VCaP (cell line): ENCODE measurements at regions not wholly inside any gene's neighbourhood (a gene's known extent, or its start where the extent isn't known, plus 50 kb on each side); places are given as distances from the start of the nearest gene placed in this dataset.

ENCODE experiments used
- H3K27ac ChIP-seq: fragments of 450-650 bp; 2 replicates; pipeline ENCODE4 v1.5.1; 2017
- TF ChIP-seq, protein P1 (sequence below): fragments of 450-650 bp; conservative IDR thresholded peaks from 2 replicates; pipeline ENCODE4 v1.5.1; 2017; ENCODE audit warnings: mild to moderate bottlenecking, moderate library complexity

DNA sequence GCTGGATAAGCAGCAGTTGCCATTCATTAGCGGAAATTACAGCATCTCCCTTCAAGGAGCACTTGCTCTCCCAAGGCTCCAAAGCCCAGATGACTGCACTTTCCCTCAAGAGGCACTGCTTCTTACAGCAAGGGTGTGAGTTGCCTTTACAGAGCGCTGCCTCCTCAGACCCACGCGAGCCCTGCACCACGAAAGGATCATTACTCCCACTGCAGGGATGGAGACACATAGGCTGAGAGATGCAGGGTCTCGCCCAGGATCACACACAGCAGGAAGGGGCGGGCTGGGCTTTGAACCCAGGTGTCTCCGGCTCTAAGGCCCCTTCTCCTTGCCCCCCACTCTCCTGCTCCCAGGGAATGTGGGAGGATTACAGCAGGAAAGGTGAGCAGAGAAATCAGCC lies 405.5 kb downstream of the MATN1 start:
- no peak overlapping the region for H3K27ac ChIP-seq
- TF ChIP-seq, protein P1, sequence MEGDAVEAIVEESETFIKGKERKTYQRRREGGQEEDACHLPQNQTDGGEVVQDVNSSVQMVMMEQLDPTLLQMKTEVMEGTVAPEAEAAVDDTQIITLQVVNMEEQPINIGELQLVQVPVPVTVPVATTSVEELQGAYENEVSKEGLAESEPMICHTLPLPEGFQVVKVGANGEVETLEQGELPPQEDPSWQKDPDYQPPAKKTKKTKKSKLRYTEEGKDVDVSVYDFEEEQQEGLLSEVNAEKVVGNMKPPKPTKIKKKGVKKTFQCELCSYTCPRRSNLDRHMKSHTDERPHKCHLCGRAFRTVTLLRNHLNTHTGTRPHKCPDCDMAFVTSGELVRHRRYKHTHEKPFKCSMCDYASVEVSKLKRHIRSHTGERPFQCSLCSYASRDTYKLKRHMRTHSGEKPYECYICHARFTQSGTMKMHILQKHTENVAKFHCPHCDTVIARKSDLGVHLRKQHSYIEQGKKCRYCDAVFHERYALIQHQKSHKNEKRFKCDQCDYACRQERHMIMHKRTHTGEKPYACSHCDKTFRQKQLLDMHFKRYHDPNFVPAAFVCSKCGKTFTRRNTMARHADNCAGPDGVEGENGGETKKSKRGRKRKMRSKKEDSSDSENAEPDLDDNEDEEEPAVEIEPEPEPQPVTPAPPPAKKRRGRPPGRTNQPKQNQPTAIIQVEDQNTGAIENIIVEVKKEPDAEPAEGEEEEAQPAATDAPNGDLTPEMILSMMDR: no peak

DNA sequence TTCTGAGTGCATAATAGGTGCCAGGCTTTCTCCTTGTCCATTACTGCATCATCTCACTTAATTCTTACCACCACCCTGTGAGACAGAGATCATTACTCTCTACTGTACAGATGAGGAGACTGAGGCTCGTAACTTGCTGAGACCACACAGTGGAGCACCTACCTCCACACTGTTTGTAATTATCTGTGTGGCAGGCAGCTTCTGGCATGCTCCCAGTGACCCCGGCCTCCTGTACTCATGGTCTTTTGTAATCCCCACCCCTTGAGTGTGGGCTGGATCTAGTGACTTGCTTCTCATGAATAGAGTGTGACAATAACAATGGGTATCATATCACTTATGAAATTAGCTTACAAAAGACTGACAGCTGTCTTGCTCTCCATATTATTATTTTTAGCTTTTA lies 407.3 kb downstream of the MATN1 start:
- TF ChIP-seq, protein P1: no peak
- no peak overlapping the region for H3K27ac ChIP-seq

DNA sequence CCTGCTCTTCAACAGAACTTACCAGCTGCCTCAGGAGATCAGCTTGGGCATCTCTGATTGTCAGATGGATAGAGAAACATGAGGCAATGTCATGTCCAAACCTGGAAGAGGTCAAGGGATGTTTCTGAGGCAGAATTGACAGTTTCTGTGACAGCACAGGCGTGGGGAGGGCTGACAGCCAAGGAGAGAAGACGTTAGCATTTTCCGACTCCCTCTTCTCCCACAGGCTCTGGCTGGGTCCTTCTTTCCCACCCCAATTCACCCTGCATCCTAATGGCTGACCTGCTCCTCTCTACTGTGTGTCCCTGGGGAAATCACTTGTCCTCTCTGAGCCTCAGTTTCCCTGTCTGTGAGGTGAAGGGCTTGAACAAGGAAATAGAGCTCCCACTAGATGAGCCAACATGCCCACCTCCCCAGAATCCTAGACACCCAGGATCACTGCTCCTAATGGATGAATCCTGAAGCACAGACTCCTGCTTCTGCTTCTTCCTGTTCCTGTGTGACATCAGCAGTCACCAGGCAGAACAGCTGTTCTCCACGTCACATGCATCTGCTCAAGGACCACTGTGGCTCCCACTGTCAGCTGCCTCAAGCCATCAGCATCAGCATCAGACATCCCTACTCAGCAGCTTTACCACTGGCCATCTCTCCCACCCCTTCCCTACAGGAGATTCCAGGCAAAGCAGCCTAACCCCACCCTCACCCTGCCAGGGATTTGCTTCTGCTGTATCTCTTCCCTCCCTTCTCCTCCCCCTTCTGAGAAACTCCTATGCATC lies 408.0 kb downstream of the MATN1 start:
- no peak overlapping the region for H3K27ac ChIP-seq
- TF ChIP-seq, protein P1: no peak

DNA sequence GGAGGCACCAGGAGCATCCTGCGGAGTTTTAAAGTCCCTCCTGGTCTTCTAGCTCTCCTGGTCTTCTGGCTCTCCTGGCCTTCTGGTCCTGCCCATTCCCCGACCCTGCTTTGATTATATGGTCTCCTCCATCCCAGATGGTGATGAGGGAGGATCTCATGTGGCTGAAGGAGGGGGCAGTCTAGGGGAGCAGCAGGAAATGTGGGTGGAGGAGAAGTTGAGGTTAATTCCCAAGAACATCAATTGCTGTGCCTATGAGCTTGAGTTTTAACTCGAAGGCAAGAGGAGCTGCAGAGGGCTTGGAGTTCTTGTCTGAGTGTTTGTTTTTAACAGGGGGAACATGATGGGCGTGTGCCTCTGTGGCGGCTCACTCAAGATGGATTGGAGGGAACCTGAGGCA lies 408.8 kb downstream of the MATN1 start:
- TF ChIP-seq, protein P1: no peak
- no peak overlapping the region for H3K27ac ChIP-seq

DNA sequence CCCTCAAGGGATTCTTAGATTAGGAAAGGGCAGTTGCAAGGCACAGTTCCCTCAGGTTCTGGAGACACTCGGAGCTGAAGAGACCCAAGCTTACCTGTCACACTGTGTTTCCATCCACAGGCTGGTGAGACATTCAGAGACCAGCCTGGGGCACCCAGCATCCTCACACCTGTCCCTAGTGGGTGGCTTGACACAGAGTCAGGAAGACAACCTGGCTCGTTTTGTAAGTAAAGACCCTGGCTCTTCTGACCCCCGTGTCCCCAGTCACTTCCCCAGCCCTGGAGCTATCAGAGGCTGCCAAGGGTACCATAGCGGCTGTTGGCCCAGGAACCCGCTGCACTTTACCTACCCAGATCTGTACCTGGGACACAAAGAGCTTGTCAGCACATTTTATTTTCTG lies 409.8 kb downstream of the MATN1 start:
- H3K27ac ChIP-seq: no peak overlapping the region
- TF ChIP-seq, protein P1: no peak

DNA sequence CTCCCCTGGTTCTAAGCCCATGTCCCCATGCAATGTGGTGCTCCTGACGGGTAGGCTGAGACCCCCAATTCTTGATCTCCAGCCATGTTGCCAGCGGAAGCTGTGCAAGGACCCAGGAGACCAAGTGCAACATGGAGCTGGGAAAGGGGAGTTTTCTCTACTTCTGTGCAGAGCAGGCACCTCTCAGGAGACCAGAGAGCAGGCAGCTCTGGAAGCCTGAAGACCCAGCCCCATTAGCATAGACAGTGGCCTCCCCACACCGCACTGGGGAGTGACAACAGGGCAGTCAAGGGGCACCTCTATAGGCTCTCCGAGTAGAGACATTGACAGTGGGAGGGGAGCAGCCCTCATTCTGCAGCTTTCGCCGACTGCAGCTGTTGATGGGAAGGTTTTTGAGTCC lies 410.2 kb downstream of the MATN1 start:
- no peak overlapping the region for H3K27ac ChIP-seq
- TF ChIP-seq, protein P1: no peak

DNA sequence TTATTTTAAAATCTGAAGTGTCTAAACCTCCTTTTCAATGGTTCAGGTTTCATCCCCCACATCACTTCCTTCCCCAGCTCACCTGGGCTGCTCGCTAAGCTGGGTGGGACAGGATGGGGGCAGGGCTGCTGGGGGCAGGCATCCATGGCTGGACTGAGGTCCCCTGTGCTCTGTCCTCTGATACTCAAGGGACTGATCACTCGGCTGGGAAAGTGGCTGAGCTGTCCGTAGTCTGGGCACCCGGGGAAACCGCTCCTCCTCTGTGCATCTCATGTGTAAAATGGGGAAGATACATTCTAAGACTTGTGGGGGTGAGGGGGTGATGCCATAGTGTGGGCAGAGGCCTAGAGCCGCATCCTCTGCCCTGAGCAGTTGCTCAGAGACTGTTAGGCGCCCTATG lies 411.2 kb downstream of the MATN1 start:
- TF ChIP-seq, protein P1: no peak
- no peak overlapping the region for H3K27ac ChIP-seq
